Mucosa of descending colon (tissue), 3 donors: ENCODE measurements at regions not wholly inside any gene's neighbourhood (a gene's known extent, or its start where the extent isn't known, plus 50 kb on each side); places are given as distances from the start of the nearest gene placed in this dataset.
"Not testable (repeated sequence)": the region's sequence is repeated elsewhere in the genome, so short reads cannot be mapped to it uniquely, and the experiment has no call there.

Experiments
- ATAC-seq: fragments of 200-7000 bp; cut with Tn5 transposase; one replicate; pipeline ENCODE4 v1.9.1; 2020; ENCODE audit warnings: mild to moderate bottlenecking, moderate library complexity
- DNase-seq, 3 donors: peaks; one replicate each; pipeline ENCODE4 v3.0.0-alpha.2; 2020
- H3K36me3 ChIP-seq: fragments of 200-600 bp; one replicate; pipeline ENCODE4 v1.8.0; 2021; ENCODE audit warnings: low read depth, mild to moderate bottlenecking
- H3K4me1 ChIP-seq: fragments of 200-600 bp; one replicate; pipeline ENCODE4 v1.8.0; 2021; ENCODE audit warnings: low read depth, mild to moderate bottlenecking
- H3K4me3 ChIP-seq: fragments of 200-600 bp; one replicate; pipeline ENCODE4 v1.8.0; 2021; ENCODE audit warnings: mild to moderate bottlenecking
- H3K9me3 ChIP-seq: fragments of 200-600 bp; one replicate; pipeline ENCODE4 v1.8.0; 2021; ENCODE audit warnings: mild to moderate bottlenecking
- CTCF ChIP-seq: fragments of 200-600 bp; IDR thresholded peaks from one replicate; pipeline ENCODE4 v1.8.0; 2022; ENCODE audit warnings: antibody characterized with exemption, mild to moderate bottlenecking
- intact Hi-C, 2 donors: fragments of 100-400 bp; cut with DNase I in 1 of 2; cut with micrococcal nuclease in 1 of 2; formaldehyde crosslinking; loops; one replicate each; pipeline versions ENCODE4 v1.11.0 to v1.11.1; 2022; cut with DNase I, micrococcal nuclease
- donor health status: DM: no; HTN: no; CAD: no; lungs with moderate emphysema.
- donor health status: DM: no; HTN: no; CAD: no.
- donor health status: DM: no; HTN: yes; CAD: no.

GRCh38 chr1:208724079-208724478, 479.9 kb upstream of the PLXNA2 start:
- intact Hi-C loops: no loop called here
- no peak for ATAC-seq
- H3K4me3 ChIP-seq: no peak overlapping the region
- no peaks in the 10 kb centered on the region for H3K4me1 ChIP-seq
- no peaks in the 10 kb centered on the region for H3K36me3 ChIP-seq
- DNase-seq: no peak
- no peak for TF ChIP-seq CTCF
- H3K9me3 ChIP-seq: peaks cover 28% of the 10 kb centered on the region

- DNase-seq (no peak), ATAC-seq (no peak)
- peaks cover 3% of the 10 kb centered on the region for H3K4me1 ChIP-seq
- no peaks in the 10 kb centered on the region for H3K36me3 ChIP-seq
- H3K9me3 ChIP-seq: no peaks in the 10 kb centered on the region
- TF ChIP-seq CTCF: no peak
- no peak overlapping the region for H3K4me3 ChIP-seq
- intact Hi-C loops: no loop called here
Measured at GRCh38 chr1:208728815-208729214, 484.6 kb upstream of the PLXNA2 start.

GRCh38 chr1:208731981-208732821, 488.0 kb upstream of the PLXNA2 start:
- intact Hi-C loops: no loop called here
- no peak overlapping the region for H3K4me3 ChIP-seq
- H3K9me3 ChIP-seq: no peaks in the 10 kb centered on the region
- H3K36me3 ChIP-seq: no peaks in the 10 kb centered on the region
- DNase-seq (no peak), ATAC-seq (no peak)
- TF ChIP-seq CTCF: no peak
- H3K4me1 ChIP-seq: peaks cover 3% of the 10 kb centered on the region

GRCh38 chr1:208737161-208737560, 493.0 kb upstream of the PLXNA2 start:
- H3K4me1 ChIP-seq: peaks cover 3% of the 10 kb centered on the region
- ATAC-seq (no peak), DNase-seq (no peak)
- no peaks in the 10 kb centered on the region for H3K36me3 ChIP-seq
- no peaks in the 10 kb centered on the region for H3K9me3 ChIP-seq
- TF ChIP-seq CTCF: no peak
- H3K4me3 ChIP-seq: no peak overlapping the region
- intact Hi-C loops: no loop called here

GRCh38 chr1:208737922-208738321, 493.7 kb upstream of the PLXNA2 start:
- Histone ChIP-seq H3K4me1 (no peaks in the 10 kb centered on the region), H3K36me3 (no peaks in the 10 kb centered on the region), H3K4me3 (no peak overlapping the region), H3K9me3 (no peaks in the 10 kb centered on the region)
- ATAC-seq (no peak), DNase-seq (no peak)
- intact Hi-C loops: no loop called here
- TF ChIP-seq CTCF: no peak

- H3K36me3 ChIP-seq, intact Hi-C loops, DNase-seq, H3K9me3 ChIP-seq, H3K4me3 ChIP-seq, H3K4me1 ChIP-seq, ATAC-seq: not testable (repeated sequence)
Measured at GRCh38 chr1:208739636-208740035, 495.5 kb upstream of the PLXNA2 start.
